HG02840 (cell line): ENCODE measurements at regions not wholly inside any gene's neighbourhood (a gene's known extent, or its start where the extent isn't known, plus 50 kb on each side); places are given as distances from the start of the nearest gene placed in this dataset.

ENCODE experiments used
- ATAC-seq: cut with Tn5 transposase; IDR thresholded peaks from one replicate; pipeline ENCODE4 v1.9.1; 2021; ENCODE audit warnings: mild to moderate bottlenecking, moderate library complexity, moderate number of reproducible peaks; ENCODE audit not compliant: unreplicated experiment, low FRiP score

DNA sequence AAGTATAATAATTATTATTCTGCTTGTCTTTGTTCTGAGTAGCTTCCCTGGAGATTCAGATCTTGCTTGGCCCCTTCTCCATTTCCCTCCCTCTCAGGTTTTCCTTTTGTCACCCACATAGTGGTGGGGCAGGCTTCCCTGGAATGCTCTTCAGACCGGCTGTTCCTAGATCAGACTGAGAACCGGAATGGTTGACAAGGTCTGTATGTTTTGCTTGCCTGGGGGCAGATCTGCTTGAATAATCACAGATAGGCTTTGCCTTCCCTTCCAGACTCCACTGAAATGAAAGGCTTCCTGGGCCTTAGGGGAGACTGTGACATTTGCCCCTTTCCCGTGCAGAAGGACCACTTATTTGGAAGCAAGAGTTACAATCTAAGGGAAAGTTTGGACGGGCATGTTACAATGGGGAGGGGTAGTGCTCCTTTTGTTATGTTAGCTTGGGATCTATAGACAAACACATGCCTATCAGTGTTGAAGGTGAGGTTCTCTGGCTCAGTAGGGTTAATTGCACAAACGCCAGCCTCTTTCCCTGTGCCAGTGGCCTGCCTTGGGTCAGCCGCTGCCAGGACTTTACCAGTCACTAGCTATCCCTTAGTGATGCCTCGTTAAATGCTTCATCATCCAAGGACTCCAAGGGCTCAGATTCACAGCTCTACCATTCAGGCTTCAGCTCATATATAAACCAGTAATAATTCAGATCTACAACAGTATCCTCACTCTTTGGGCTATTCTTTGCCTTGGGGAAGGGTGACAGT is 178.6 kb downstream of the SNAPC1 start:
- ATAC-seq: no peak

DNA sequence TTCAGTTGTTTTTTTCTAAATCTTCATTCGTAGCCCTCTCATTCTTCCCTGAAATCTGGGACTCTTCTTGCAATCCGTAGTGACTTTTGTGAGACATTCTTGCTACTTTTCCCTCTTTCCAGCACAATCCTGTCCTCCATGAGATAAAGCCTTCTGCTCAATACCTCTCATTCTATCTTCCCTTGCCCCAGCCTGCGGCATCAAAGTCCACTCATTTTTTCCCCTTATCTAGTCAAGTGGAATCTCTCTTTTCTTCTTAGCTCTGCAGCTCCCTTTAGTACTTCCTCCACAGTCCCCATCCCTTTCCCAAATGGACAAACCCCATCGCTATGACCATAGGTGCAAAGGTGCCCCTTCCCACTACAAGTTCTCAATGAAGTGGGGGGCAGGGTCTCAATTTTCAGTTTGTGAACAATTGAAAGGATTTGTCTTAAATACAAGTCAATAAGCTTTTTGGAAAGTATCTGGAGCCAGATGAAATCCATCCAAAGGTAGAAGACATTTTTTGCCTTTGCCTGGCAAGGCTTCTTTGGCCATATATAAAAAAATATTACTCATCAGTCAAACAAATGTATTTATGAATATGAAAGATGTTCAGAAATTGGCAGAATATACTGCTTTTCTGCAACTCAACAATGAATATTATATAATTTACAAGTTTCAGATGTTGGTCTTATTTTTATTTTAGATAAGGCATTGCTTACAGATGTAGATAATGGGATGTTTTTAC is 179.4 kb downstream of the SNAPC1 start:
- no peak for ATAC-seq

DNA sequence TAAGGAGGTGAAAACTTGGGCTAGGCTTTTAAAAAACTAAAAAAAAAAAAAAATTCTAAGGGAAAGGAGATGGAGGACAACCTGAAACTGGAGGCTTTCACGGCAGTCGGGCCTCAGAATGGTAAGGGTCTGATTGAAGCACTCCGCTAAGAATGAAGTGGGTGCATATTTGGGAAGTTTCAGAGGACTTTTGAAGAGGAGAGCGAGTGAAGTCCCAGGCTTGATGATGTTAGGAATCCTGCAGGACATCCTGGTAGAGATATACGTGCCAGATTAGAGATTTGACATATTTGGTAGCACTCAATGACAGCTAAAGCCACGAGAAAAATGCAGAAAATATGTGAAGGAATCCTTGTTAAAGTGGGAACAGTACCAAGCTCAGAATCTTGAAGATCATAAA is 186.2 kb downstream of the SNAPC1 start:
- no peak for ATAC-seq

DNA sequence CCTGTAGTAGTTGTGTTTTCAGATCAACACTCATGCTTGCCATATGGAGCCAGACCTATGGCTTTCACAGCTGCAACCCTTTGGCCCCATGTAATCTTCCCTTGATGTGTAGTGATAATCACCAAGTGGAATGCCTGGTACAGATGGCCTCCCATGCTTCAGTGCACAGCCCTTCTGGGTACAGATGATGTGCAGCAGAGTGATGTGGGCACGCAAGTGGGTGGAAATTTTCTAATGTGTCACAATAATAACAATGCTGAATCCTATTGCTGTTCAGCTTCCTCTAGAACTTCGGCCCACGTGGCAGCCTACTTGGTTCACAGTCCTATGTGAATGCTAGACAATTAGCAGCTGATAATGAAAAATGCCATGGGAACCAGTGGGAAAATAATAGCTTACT is 188.1 kb downstream of the SNAPC1 start:
- no peak for ATAC-seq

DNA sequence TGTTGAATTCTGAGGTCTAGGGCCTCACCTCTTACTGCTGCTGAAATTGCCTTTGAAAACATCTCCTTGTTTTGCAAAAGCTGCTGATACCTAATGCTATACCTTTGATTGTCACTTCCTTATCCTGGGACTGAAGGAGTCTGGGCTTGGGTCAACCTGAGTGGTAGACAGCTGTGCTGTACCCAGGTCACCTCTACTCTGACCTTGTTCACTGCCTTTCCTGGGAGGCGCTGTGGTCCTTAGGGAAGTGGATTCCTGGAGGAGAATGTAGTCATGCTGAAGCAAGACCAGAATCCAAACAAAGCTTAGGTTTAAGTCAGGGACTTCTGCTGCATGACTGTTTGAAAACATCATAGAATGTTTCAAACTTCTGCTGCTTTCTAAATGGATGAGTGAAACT is 191.4 kb downstream of the SNAPC1 start:
- no peak for ATAC-seq

- no peak for ATAC-seq
Measured at GRCh38 chr14:61954306-61954705, 192.1 kb downstream of the SNAPC1 start.

GRCh38 chr14:61956517-61956916 is 194.3 kb downstream of the SNAPC1 start:
- no peak for ATAC-seq

DNA sequence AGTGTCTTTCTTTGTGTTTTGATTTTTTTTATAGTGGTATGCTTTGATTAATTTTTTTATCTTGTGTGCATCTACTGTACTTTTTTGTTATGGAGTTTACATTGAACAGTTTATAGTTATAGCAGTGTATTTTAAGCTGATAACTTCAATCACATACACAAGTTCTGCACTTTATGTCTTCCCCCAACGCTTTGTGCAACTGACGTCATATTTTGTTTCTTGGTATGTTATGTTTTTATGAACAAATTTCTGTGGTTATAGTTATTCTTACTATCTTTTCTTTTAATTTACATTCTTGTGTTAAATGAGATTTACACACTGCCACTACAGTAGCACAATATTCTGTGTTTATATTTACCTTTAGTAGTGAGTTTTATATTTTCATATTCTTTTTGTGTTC is 197.1 kb downstream of the SNAPC1 start:
- no peak for ATAC-seq

- ATAC-seq: no peak
Measured at GRCh38 chr14:61961369-61961768, 199.1 kb downstream of the SNAPC1 start.

DNA sequence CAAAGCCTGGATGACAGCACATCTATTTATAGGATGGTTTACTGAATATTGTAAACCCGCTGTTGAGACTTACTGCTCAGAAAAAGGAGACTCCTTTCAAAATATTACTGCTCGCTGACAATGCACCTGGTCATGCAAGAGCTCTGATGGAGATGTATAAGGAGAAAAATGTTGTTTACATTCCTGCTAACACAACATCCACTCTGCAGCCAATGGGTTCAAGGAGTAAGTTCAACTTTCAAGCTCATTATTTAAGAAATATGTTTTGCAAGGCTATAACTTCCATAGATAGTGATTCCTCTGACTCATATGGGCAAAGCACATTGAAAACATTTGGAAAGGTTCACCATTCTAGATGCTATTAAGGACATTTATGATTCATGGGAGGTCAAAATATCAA is 201.7 kb downstream of the SNAPC1 start:
- ATAC-seq: no peak

DNA sequence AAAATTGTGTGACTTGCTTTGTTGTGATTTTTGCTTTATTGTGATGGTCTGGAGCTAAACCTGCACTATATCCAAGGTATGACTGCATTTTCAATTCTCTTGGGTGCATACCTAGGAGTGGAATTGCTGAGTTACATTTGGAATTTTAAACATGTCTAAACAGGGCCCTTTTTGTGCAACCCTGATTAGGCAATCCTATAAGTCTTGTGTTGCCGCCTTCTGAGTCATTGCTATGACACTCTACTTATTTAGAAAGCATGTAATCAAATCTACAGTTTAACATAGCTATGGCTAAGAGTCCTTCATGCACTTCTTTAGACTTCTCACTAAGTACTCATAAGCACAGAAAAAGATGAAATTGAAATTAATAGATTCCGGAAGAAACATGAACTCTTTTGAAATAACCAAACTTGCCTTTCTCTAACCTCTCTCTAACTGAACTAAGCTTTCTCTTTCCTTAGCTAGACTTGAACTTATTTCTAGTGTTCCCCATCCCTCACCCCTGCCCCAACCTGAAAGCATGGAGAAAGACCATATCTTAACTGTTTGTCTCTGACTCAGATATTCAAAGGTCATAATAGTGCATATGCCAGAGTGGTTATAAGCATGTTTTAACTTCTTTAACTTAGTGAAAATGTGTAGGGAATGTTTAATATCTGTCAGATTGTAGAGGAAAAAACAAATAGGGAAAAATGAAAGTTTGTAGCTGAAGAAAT is 203.0 kb downstream of the SNAPC1 start:
- no peak for ATAC-seq

GRCh38 chr14:61968207-61968606 is 206.0 kb downstream of the SNAPC1 start:
- ATAC-seq: no peak

- ATAC-seq: no peak
Measured at GRCh38 chr14:61972711-61973110, 210.5 kb downstream of the SNAPC1 start.

GRCh38 chr14:61973981-61974380 is 211.8 kb downstream of the SNAPC1 start:
- no peak for ATAC-seq

DNA sequence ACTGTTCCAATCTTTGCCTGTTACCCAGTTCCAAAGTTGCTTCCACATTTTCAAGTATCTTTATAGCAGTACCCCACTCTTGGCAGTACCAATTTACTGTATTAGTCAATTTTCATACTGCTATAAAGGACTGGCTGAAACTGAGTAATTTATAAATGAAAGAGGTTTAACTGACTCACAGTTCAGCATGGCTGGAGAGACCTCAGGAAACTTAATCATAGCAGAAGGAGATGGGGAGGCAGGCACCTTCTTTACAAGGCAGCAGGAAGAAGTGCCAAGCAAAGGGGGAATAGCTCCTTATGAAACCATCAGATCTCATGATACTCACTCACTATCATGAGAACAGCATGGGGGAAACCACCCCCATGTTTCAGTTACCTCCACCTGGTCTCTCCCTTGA is 215.0 kb downstream of the SNAPC1 start:
- ATAC-seq: no peak

DNA sequence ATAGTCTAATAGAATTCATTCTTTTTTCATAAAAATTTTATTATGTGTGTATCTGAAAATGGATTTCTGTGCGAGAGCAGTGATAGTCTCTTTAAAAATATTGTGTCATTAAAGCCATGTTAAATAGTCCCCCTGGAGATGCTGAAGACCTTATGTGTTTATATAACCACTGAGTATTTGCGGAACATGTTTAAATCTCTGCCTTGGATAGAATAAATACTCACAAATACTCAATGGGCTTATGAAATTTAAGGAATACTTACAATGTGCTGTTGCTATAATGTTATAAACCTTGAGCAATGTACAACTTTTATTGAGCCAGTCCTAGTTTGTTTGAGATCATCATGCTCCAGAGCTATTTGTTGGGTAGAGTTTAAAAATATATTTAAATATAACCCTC is 226.0 kb downstream of the SNAPC1 start:
- ATAC-seq: no peak

DNA sequence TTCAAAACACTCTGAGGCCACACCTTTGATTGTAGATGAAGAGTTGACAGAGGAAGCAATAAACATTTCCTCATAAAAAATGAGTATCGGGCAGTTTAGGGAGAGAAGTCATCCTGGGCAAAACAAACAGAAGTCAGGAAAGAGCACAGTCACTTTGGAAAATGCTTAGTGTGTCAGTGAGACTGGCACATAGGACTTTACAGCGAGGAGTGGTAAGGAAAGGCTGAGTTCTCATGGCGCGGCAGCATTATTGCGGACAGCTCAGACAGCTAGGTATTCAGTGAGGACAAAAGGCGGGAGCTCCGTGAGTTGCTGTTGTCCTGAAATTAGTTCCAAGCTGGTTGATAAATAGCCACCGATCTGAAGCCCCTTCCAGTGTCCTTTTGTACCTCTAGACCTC is 229.9 kb downstream of the SNAPC1 start:
- ATAC-seq: no peak

GRCh38 chr14:61992926-61993325 is 230.7 kb downstream of the SNAPC1 start:
- no peak for ATAC-seq

GRCh38 chr14:61994589-61994988 is 232.4 kb downstream of the SNAPC1 start:
- ATAC-seq: no peak

DNA sequence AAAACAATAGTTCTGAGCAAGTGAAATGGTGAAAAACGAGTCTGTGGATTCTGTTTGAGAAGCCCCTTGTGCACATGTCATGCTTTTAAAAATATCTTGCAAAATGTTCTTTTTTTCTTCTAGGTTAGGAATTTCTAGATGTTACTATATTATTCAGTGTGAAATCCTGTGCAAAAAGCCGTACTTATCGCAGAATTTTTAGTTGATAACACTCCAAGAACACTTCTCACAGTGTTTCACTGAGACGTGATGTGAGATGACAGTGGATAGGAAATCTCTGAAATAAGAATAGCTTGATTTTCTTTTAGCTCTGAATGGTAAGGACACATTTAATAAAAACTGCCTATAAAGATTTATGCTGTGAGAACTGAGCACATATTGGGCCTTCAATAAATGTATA is 234.5 kb downstream of the SNAPC1 start:
- ATAC-seq: no peak

DNA sequence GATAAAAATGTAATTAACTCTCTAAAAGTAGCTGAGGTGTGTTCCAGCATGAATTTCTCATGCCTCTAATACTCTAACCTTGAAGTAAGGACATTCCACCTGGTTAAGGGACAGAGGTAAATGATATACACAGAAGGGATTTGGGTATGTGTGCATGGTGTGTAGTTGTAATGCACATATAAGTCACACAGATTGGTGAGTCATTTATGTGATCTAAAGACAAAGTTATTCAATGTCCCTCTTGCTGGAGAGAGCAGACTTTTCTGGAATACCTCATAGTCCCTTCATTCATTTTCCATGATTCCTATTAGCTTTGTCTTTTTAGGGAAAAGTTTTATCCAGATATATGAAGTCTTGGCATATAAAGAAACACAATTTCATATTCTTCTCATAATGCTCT is 234.9 kb downstream of the SNAPC1 start:
- ATAC-seq: no peak

GRCh38 chr14:62001963-62002362 is 239.7 kb downstream of the SNAPC1 start:
- ATAC-seq: no peak
